ENCODE measurements at regions not wholly inside any gene's neighbourhood (a gene's known extent, or its start where the extent isn't known, plus 50 kb on each side); places are given as distances from the start of the nearest gene placed in this dataset.

GRCh38 chr20:24118034-24118433 lies 129.5 kb upstream of the GGTLC1 start:
- Histone ChIP-seq H3K4me3 (ENCODE audit: low read depth, low read length) (no peak overlapping the region), H3K27me3 (replicated peaks) (no peaks in the 10 kb centered on the region), H3K36me3 (replicated peaks) (no peaks in the 10 kb centered on the region), H3K27ac (no peak overlapping the region)
- in situ Hi-C loops (cut with HindIII; ENCODE audit: low pct_ligation_motif_present, low sequenced_read_pairs), result no loop called here
- TF ChIP-seq CTCF (IDR thresholded peaks at IDR 0.05; ENCODE audit: low read depth, low read length, missing control alignments), result no peak
- DNase-seq, result no peak

- TF ChIP-seq CTCF (IDR thresholded peaks at IDR 0.05; ENCODE audit: low read depth, low read length, missing control alignments), result no peak
- Histone ChIP-seq H3K27me3 (replicated peaks) (no peaks in the 10 kb centered on the region), H3K4me3 (ENCODE audit: low read depth, low read length) (no peak overlapping the region), H3K36me3 (replicated peaks) (no peaks in the 10 kb centered on the region), H3K27ac (no peak overlapping the region)
- peak; percentile 47 for DNase-seq
- in situ Hi-C loops (cut with HindIII; ENCODE audit: low pct_ligation_motif_present, low sequenced_read_pairs), result no loop called here
Measured at GRCh38 chr20:24117383-24117782, 128.8 kb upstream of the GGTLC1 start.

GRCh38 chr20:24116611-24117010 lies 128.0 kb upstream of the GGTLC1 start:
- no peak for DNase-seq
- no peaks in the 10 kb centered on the region for H3K36me3 ChIP-seq (replicated peaks)
- H3K27ac ChIP-seq, result no peak overlapping the region
- in situ Hi-C loops (cut with HindIII; ENCODE audit: low pct_ligation_motif_present, low sequenced_read_pairs), result no loop called here
- no peaks in the 10 kb centered on the region for H3K27me3 ChIP-seq (replicated peaks)
- H3K4me3 ChIP-seq (ENCODE audit: low read depth, low read length), result no peak overlapping the region
- no peak for TF ChIP-seq CTCF (IDR thresholded peaks at IDR 0.05; ENCODE audit: low read depth, low read length, missing control alignments)

GRCh38 chr20:24112360-24112759 lies 123.8 kb upstream of the GGTLC1 start:
- in situ Hi-C loops (cut with HindIII; ENCODE audit: low pct_ligation_motif_present, low sequenced_read_pairs), result no loop called here
- no peak for TF ChIP-seq CTCF (IDR thresholded peaks at IDR 0.05; ENCODE audit: low read depth, low read length, missing control alignments)

GRCh38 chr20:24111858-24112257 lies 123.3 kb upstream of the GGTLC1 start:
- in situ Hi-C loops (cut with HindIII; ENCODE audit: low pct_ligation_motif_present, low sequenced_read_pairs), result no loop called here
- DNase-seq, result no peak

More at GRCh38 chr20:24112360-24112759, 123.8 kb upstream of the GGTLC1 start:
- no peaks in the 10 kb centered on the region for H3K27me3 ChIP-seq (replicated peaks)
- no peak for DNase-seq
- H3K27ac ChIP-seq, result no peak overlapping the region
- H3K36me3 ChIP-seq (replicated peaks), result no peaks in the 10 kb centered on the region
- no peak overlapping the region for H3K4me3 ChIP-seq (ENCODE audit: low read depth, low read length)

More at GRCh38 chr20:24111858-24112257, 123.3 kb upstream of the GGTLC1 start:
- Histone ChIP-seq H3K4me3 (ENCODE audit: low read depth, low read length) (no peak overlapping the region), H3K27me3 (replicated peaks) (no peaks in the 10 kb centered on the region), H3K27ac (no peak overlapping the region), H3K36me3 (replicated peaks) (no peaks in the 10 kb centered on the region)
- TF ChIP-seq CTCF (IDR thresholded peaks at IDR 0.05; ENCODE audit: low read depth, low read length, missing control alignments), result no peak

Measured in brain microvascular endothelial cell (primary cell).